MM.1S (cell line): ENCODE measurements at regions not wholly inside any gene's neighbourhood (a gene's known extent, or its start where the extent isn't known, plus 50 kb on each side); places are given as distances from the start of the nearest gene placed in this dataset.
"Not testable (repeated sequence)": the region's sequence is repeated elsewhere in the genome, so short reads cannot be mapped to it uniquely, and the experiment has no call there.

Source experiments
- DNase-seq: peaks from one replicate; pipeline ENCODE4 v3.0.0-alpha.2; 2015
- H2AFZ ChIP-seq: fragments of 300-600 bp; sonication (generic); 2 replicates; pipeline ENCODE4 v1.6.0; 2016; ENCODE audit warnings: antibody characterized with exemption, low read length
- H3F3A ChIP-seq: fragments of 300-600 bp; sonication (generic); 2 replicates; pipeline ENCODE4 v1.6.1; 2016; ENCODE audit warnings: mild to moderate bottlenecking, antibody characterized with exemption, low read length, moderate library complexity, mixed read lengths; ENCODE audit not compliant: insufficient read depth
- H3K27ac ChIP-seq: fragments of 300-600 bp; sonication (generic); 2 replicates; pipeline ENCODE4 v1.5.1; 2016; ENCODE audit warnings: mild to moderate bottlenecking, low read length
- H3K27me3 ChIP-seq: fragments of 300-600 bp; sonication (generic); replicated peaks from 2 replicates; pipeline ENCODE4 v1.6.0; 2016; ENCODE audit warnings: low read length; ENCODE audit not compliant: insufficient read depth
- H3K36me3 ChIP-seq: fragments of 300-600 bp; sonication (generic); replicated peaks from 2 replicates; pipeline ENCODE4 v1.6.1; 2016; ENCODE audit warnings: mild to moderate bottlenecking, low read length, mixed read lengths; ENCODE audit not compliant: insufficient read depth
- H3K4me1 ChIP-seq: fragments of 300-600 bp; sonication (generic); 2 replicates; pipeline ENCODE4 v1.6.1; 2016; ENCODE audit warnings: low read length, mixed read lengths
- H3K4me2 ChIP-seq: fragments of 300-600 bp; sonication (generic); 2 replicates; pipeline ENCODE4 v1.6.0; 2016; ENCODE audit warnings: low read depth, low read length
- H3K4me3 ChIP-seq: fragments of 300-600 bp; sonication (generic); 2 replicates; pipeline ENCODE4 v1.5.1; 2016; ENCODE audit warnings: low read length, mixed read lengths
- H3K79me2 ChIP-seq: fragments of 300-600 bp; sonication (generic); 2 replicates; pipeline ENCODE4 v1.6.1; 2016; ENCODE audit warnings: mixed run types, low read length, mixed read lengths
- H3K9ac ChIP-seq: fragments of 300-600 bp; sonication (generic); 2 replicates; pipeline ENCODE4 v1.6.1; 2016; ENCODE audit warnings: low read length, mixed read lengths
- H3K9me2 ChIP-seq: fragments of 300-600 bp; sonication (generic); replicated peaks from 2 replicates; pipeline ENCODE4 v1.6.1; 2016; ENCODE audit warnings: mild to moderate bottlenecking, low read length, mixed read lengths; ENCODE audit not compliant: insufficient read depth
- H3K9me3 ChIP-seq: fragments of 300-600 bp; sonication (generic); replicated peaks from 2 replicates; pipeline ENCODE4 v1.6.1; 2016; ENCODE audit warnings: mild to moderate bottlenecking, low read length, mixed read lengths; ENCODE audit not compliant: insufficient read depth
- H4K20me1 ChIP-seq: fragments of 300-600 bp; sonication (generic); 2 replicates; pipeline ENCODE4 v1.6.1; 2016; ENCODE audit warnings: mild to moderate bottlenecking, low read length, moderate library complexity, mixed read lengths; ENCODE audit not compliant: insufficient read depth
- CTCF ChIP-seq: fragments of 300-600 bp; sonication (generic); IDR thresholded peaks from 2 replicates; pipeline ENCODE4 v1.5.1; 2016; ENCODE audit warnings: antibody characterized with exemption, low read length, mixed read lengths
- EZH2 ChIP-seq: fragments of 300-600 bp; sonication (generic); optimal IDR thresholded peaks from 2 replicates; pipeline ENCODE3; 2017; ENCODE audit warnings: low read depth, mild to moderate bottlenecking, antibody characterized with exemption, low read length, mixed read lengths
- EZH2phosphoT487 ChIP-seq: fragments of 300-600 bp; sonication (generic); IDR thresholded peaks from 2 replicates; pipeline ENCODE4 v1.6.1; 2018; ENCODE audit warnings: antibody characterized with exemption, low read length

GRCh38 chr1:220475608-220476007 is 52.3 kb upstream of the MARK1 start:
- H3K4me3 ChIP-seq, H3F3A ChIP-seq, H3K27ac ChIP-seq, H3K79me2 ChIP-seq, H2AFZ ChIP-seq, H3K9me3 ChIP-seq, DNase-seq, H3K4me1 ChIP-seq, H3K9ac ChIP-seq, H3K27me3 ChIP-seq, H3K9me2 ChIP-seq, H4K20me1 ChIP-seq, H3K4me2 ChIP-seq, H3K36me3 ChIP-seq: not testable (repeated sequence)

- H3K4me1 ChIP-seq, DNase-seq, H3K79me2 ChIP-seq, H3K9me3 ChIP-seq, H3K27me3 ChIP-seq, H3F3A ChIP-seq, H3K27ac ChIP-seq, H3K9ac ChIP-seq, H3K36me3 ChIP-seq, H4K20me1 ChIP-seq, H2AFZ ChIP-seq, H3K4me2 ChIP-seq, H3K4me3 ChIP-seq, H3K9me2 ChIP-seq: not testable (repeated sequence)
Observed at GRCh38 chr1:220475141-220475540, 52.8 kb upstream of the MARK1 start.

GRCh38 chr1:220473440-220473839 is 54.5 kb upstream of the MARK1 start:
- H3K79me2 ChIP-seq, result no peaks in the 10 kb centered on the region
- TF ChIP-seq EZH2, result no peak
- TF ChIP-seq EZH2phosphoT487, result no peak
- no peak for TF ChIP-seq CTCF
- H3K4me2 ChIP-seq, result no peak overlapping the region
- no peak overlapping the region for H3K27ac ChIP-seq
- DNase-seq, result no peak
- H4K20me1 ChIP-seq, result no peaks in the 10 kb centered on the region
- H2AFZ ChIP-seq, result no peak overlapping the region
- no peaks in the 10 kb centered on the region for H3K9me3 ChIP-seq
- H3K9ac ChIP-seq, result no peak overlapping the region
- H3K9me2 ChIP-seq, result no peaks in the 10 kb centered on the region
- no peak overlapping the region for H3K4me3 ChIP-seq
- no peaks in the 10 kb centered on the region for H3K27me3 ChIP-seq
- no peaks in the 10 kb centered on the region for H3K4me1 ChIP-seq
- H3K36me3 ChIP-seq, result no peaks in the 10 kb centered on the region
- H3F3A ChIP-seq, result no peaks in the 10 kb centered on the region

- H3F3A ChIP-seq, result no peaks in the 10 kb centered on the region
- no peak for DNase-seq
- no peaks in the 10 kb centered on the region for H3K27me3 ChIP-seq
- no peak overlapping the region for H2AFZ ChIP-seq
- no peak overlapping the region for H3K27ac ChIP-seq
- H3K79me2 ChIP-seq, result no peaks in the 10 kb centered on the region
- H4K20me1 ChIP-seq, result no peaks in the 10 kb centered on the region
- no peaks in the 10 kb centered on the region for H3K9me2 ChIP-seq
- no peaks in the 10 kb centered on the region for H3K36me3 ChIP-seq
- no peak overlapping the region for H3K9ac ChIP-seq
- TF ChIP-seq CTCF (no peak), EZH2 (no peak), EZH2phosphoT487 (no peak)
- no peak overlapping the region for H3K4me3 ChIP-seq
- H3K9me3 ChIP-seq, result no peaks in the 10 kb centered on the region
- H3K4me2 ChIP-seq, result no peak overlapping the region
- H3K4me1 ChIP-seq, result no peaks in the 10 kb centered on the region
Observed at GRCh38 chr1:220462752-220463151, 65.2 kb upstream of the MARK1 start.
